Mesendoderm (in vitro differentiated cells): ENCODE measurements at regions not wholly inside any gene's neighbourhood (a gene's known extent, or its start where the extent isn't known, plus 50 kb on each side); places are given as distances from the start of the nearest gene placed in this dataset.
A peak's percentile ranks its signal among the peaks of the same experiment; 100 is the strongest.

Source experiments
- DNase-seq: peaks from one replicate; pipeline ENCODE4 v3.0.0; 2013
- H2AK5ac ChIP-seq: 2 replicates; pipeline ENCODE4 v1.6.1; 2013; ENCODE audit warnings: low read length, inconsistent platforms
- H2BK120ac ChIP-seq: 2 replicates; pipeline ENCODE4 v1.6.1; 2013; ENCODE audit warnings: low read depth, mild to moderate bottlenecking, low read length, moderate library complexity, mixed read lengths
- H2BK15ac ChIP-seq: replicated peaks from 2 replicates; pipeline ENCODE4 v1.6.1; 2013; ENCODE audit warnings: low read depth, mild to moderate bottlenecking, moderate library complexity
- H2BK5ac ChIP-seq: 2 replicates; pipeline ENCODE4 v1.6.1; 2013; ENCODE audit warnings: low read length, inconsistent platforms
- H3K18ac ChIP-seq: 2 replicates; pipeline ENCODE4 v1.6.1; 2013; ENCODE audit warnings: mild to moderate bottlenecking, low read length, mixed read lengths
- H3K23ac ChIP-seq: one replicate; pipeline ENCODE4 v1.6.1; 2013; ENCODE audit warnings: low read length
- H3K27ac ChIP-seq: 2 replicates; pipeline ENCODE4 v1.5.1; 2013; ENCODE audit warnings: low read depth, mild to moderate bottlenecking, inconsistent platforms, low read length, moderate library complexity
- H3K27me3 ChIP-seq: 2 replicates; pipeline ENCODE4 v1.6.1; 2013; ENCODE audit warnings: low read length, control low read depth, mild to moderate bottlenecking, inconsistent platforms; ENCODE audit not compliant: insufficient read depth, poor library complexity
- H3K36me3 ChIP-seq: 2 replicates; pipeline ENCODE4 v1.6.1; 2013; ENCODE audit warnings: low read length, inconsistent platforms; ENCODE audit not compliant: control insufficient read depth, insufficient read depth
- H3K4ac ChIP-seq: one replicate; pipeline ENCODE4 v1.6.1; 2013; ENCODE audit warnings: low read depth, mild to moderate bottlenecking, low read length, moderate library complexity
- H3K4me1 ChIP-seq: 2 replicates; pipeline ENCODE4 v1.6.1; 2013; ENCODE audit warnings: low read depth, low read length, inconsistent platforms; ENCODE audit not compliant: control insufficient read depth
- H3K4me2 ChIP-seq: 2 replicates; pipeline ENCODE4 v1.6.1; 2013; ENCODE audit warnings: low read length
- H3K4me3 ChIP-seq: 2 replicates; pipeline ENCODE4 v1.5.1; 2013; ENCODE audit warnings: mild to moderate bottlenecking, low read length
- H3K56ac ChIP-seq: one replicate; pipeline ENCODE4 v1.6.1; 2013; ENCODE audit warnings: low read length
- H3K79me1 ChIP-seq: 2 replicates; pipeline ENCODE4 v1.6.1; 2013; ENCODE audit warnings: low read length, inconsistent platforms
- H3K79me2 ChIP-seq: 2 replicates; pipeline ENCODE4 v1.6.1; 2013; ENCODE audit warnings: mild to moderate bottlenecking, low read length; ENCODE audit not compliant: control insufficient read depth, insufficient read depth
- H3K9ac ChIP-seq: 2 replicates; pipeline ENCODE4 v1.6.1; 2013; ENCODE audit warnings: low read length, inconsistent platforms
- H4K5ac ChIP-seq: one replicate; pipeline ENCODE4 v1.6.1; 2013; ENCODE audit warnings: low read length
- H4K8ac ChIP-seq: one replicate; pipeline ENCODE4 v1.6.1; 2013; ENCODE audit warnings: low read depth, mild to moderate bottlenecking, control low read depth, low read length, moderate library complexity
- WGBS: extraction: QIAGEN DNeasy Blood & Tissue Kit; methylation state at CpG from one replicate; pipeline ENCODE4 v1.1.7; 2013; ENCODE audit warnings: low lambda C conversion rate, missing lambda C conversion rate; ENCODE audit not compliant: insufficient coverage; ENCODE audit errors: extremely low coverage; 5-methylcytosine and 5-hydroxymethylcytosine counted together

DNA sequence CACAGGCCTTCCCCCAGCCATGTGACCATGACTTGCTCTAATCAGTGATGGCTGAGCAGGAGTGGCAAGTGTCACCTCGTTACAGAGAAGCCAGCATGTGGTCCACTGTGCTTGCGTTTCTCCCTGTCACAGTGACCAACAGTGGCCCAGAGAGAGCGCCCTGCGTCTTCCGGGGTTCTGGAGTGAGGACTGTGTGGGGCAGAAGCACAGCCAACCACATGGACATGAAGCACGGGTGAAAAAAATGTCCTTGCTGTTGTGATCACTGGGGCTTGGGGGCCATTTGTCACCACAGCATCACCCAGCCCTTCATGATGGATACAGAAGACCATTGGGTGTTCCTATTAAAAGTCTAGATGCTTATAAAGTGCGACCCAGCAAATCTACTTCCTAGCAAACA, 174.6 kb upstream of the C14orf180 start:
- no peak overlapping the region for H3K27ac ChIP-seq
- no CpG with 5 or more reads among the region's 7 CpGs for WGBS
- no peak overlapping the region for H3K4me3 ChIP-seq
- no peak overlapping the region for H2BK120ac ChIP-seq
- H3K36me3 ChIP-seq: no peaks in the 10 kb centered on the region
- H2AK5ac ChIP-seq: no peak overlapping the region
- H4K8ac ChIP-seq: no peak overlapping the region
- H2BK5ac ChIP-seq: no peak overlapping the region
- peak; percentile 10 for DNase-seq
- no peaks in the 10 kb centered on the region for H3K79me1 ChIP-seq
- no peaks in the 10 kb centered on the region for H3K79me2 ChIP-seq
- no peak overlapping the region for H3K9ac ChIP-seq
- H3K4me1 ChIP-seq: no peaks in the 10 kb centered on the region
- no peak overlapping the region for H3K4me2 ChIP-seq
- H3K4ac ChIP-seq: no peak overlapping the region
- H2BK15ac ChIP-seq: no peak overlapping the region
- H3K27me3 ChIP-seq: no peaks in the 10 kb centered on the region
- H3K56ac ChIP-seq: no peak overlapping the region
- no peak overlapping the region for H3K23ac ChIP-seq
- no peak overlapping the region for H3K18ac ChIP-seq
- H4K5ac ChIP-seq: no peak overlapping the region

DNA sequence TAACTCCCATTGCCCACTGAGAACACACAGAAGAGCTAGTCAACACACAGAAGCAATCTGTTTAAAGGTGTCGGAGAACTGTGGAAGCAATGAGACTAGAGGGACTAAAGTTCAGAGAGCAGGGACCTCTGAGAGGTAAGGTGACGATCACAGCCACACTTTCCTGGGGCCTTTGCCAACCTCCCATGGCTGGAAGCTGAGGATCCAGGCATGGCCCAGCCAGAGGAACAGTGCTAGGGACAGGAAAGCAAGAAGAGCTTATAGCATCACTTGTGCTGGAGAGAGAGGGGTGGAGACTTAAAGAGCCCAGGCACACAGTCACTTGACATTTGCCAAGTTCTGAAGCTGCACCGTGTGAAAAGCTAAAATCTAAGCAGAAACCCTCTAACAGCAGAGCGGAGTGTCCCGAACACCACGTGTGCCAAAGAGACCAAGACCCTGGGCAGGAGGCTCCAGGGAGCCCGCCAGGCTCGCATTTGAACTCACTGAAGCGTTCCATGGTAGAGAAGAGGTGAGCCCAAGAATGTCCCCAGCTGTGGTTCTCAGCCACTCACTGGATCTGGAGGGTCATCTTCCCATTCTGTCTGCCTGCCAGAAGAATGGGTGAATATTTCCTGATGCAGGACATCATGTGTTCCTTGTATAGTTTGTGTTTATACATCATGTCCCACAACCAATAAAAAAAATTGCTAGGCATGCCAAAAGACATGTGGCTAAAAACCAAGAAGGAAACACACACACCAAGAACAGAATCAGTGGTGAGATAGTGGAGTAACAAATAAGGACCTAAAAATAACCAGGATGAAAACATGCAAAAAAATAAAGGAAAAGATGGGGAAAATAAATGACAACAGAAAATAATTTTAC, 174.0 kb upstream of the C14orf180 start:
- Histone ChIP-seq H3K27ac (no peak overlapping the region), H2AK5ac (no peak overlapping the region), H3K4me1 (no peaks in the 10 kb centered on the region), H2BK120ac (no peak overlapping the region), H3K79me2 (no peaks in the 10 kb centered on the region), H2BK15ac (no peak overlapping the region), H3K23ac (no peak overlapping the region), H3K4me2 (no peak overlapping the region), H2BK5ac (no peak overlapping the region), H3K4ac (no peak overlapping the region), H4K8ac (no peak overlapping the region), H3K9ac (no peak overlapping the region), H3K79me1 (no peaks in the 10 kb centered on the region), H3K27me3 (no peaks in the 10 kb centered on the region), H3K18ac (no peak overlapping the region), H3K4me3 (no peak overlapping the region), H3K36me3 (no peaks in the 10 kb centered on the region), H4K5ac (no peak overlapping the region), H3K56ac (no peak overlapping the region)
- no peak for DNase-seq
- no CpG with 5 or more reads among the region's 9 CpGs for WGBS

DNA sequence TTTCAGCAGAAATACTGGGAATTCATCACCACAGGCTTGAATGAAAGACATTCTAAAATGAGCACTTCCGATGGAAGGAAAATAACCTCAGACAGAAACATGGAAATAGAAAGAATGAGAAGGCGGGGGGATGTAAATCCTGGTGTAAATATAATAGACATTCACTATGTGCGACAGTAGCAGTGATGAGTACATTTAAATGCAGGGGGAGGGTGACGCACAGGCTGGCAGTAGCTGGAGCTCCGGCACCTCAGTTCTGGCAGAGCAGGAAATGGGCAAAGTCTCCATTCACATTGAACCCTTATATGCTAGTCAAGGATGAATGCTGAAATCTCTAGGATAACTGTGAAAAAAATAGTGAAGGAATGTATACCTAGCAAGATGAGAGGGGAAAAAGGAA, 172.7 kb upstream of the C14orf180 start:
- Histone ChIP-seq H3K27ac (no peak overlapping the region), H3K18ac (no peak overlapping the region), H3K36me3 (no peaks in the 10 kb centered on the region), H3K4ac (no peak overlapping the region), H3K4me3 (no peak overlapping the region), H4K5ac (no peak overlapping the region), H3K23ac (no peak overlapping the region), H3K56ac (no peak overlapping the region), H2BK5ac (no peak overlapping the region), H3K79me2 (no peaks in the 10 kb centered on the region), H3K4me1 (no peaks in the 10 kb centered on the region), H2BK120ac (no peak overlapping the region), H3K27me3 (no peaks in the 10 kb centered on the region), H2BK15ac (no peak overlapping the region), H2AK5ac (no peak overlapping the region), H3K79me1 (no peaks in the 10 kb centered on the region), H3K4me2 (no peak overlapping the region), H4K8ac (no peak overlapping the region), H3K9ac (no peak overlapping the region)
- DNase-seq: no peak
- WGBS: no CpG with 5 or more reads among the region's 5 CpGs

DNA sequence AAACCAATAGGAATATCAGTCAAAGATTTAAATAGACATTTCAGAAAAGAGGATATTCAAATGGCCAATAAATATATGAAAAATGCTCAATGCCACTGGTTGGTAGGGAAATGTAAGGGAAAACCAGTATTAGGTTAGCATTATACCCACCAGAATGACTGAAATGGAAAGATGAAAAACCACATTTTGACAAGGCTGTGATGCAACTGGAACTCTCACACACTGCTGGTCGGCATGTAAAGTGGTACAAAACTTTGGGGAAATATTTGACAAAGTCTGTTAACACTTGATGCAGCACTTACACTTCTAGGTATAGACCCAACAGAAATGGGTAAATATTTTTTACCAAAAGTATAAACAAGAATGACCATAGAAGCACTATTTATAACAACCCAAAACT, 163.2 kb upstream of the C14orf180 start:
- no peak for DNase-seq
- no peaks in the 10 kb centered on the region for H3K79me1 ChIP-seq
- H2AK5ac ChIP-seq: no peak overlapping the region
- H3K4me1 ChIP-seq: no peaks in the 10 kb centered on the region
- H2BK15ac ChIP-seq: no peak overlapping the region
- H3K27ac ChIP-seq: no peak overlapping the region
- no peak overlapping the region for H3K23ac ChIP-seq
- H3K9ac ChIP-seq: no peak overlapping the region
- no peak overlapping the region for H3K18ac ChIP-seq
- no peak overlapping the region for H3K4me3 ChIP-seq
- WGBS: no CpG with 5 or more reads among the region's 1 CpG
- H3K56ac ChIP-seq: no peak overlapping the region
- no peak overlapping the region for H4K8ac ChIP-seq
- no peak overlapping the region for H3K4me2 ChIP-seq
- no peak overlapping the region for H3K4ac ChIP-seq
- H3K27me3 ChIP-seq: no peaks in the 10 kb centered on the region
- H3K79me2 ChIP-seq: no peaks in the 10 kb centered on the region
- H2BK5ac ChIP-seq: no peak overlapping the region
- no peak overlapping the region for H4K5ac ChIP-seq
- no peaks in the 10 kb centered on the region for H3K36me3 ChIP-seq
- H2BK120ac ChIP-seq: no peak overlapping the region

DNA sequence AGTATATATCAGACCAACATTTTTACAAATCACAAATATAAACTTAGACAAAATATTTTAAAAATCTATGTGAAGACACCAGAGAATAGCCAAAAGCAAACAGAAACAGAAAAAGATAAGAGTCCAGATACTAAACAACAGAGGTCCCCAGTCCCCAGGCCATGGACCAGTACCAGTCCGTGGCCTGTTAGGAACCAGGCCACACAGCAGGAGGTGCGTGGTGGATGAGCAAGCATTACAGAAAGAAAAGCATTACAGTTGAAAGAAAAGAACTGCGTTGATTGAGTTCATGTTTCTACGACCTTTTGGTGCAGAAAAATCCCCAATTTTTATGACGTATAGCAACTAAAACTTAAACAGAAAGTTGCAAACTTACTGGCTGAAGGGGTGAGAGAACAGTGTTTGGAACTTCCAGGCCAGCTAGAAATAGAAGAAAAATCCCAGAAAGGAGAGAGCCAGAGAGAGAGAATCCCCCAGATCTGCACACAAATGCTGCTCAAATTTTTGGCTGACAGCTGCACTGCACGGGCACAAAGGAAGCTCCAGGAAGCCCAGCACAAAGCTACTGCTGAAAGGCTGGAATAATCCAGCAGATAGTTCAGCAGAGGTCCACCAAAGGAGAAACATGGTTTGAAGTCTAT, 159.6 kb upstream of the C14orf180 start:
- DNase-seq: no peak
- WGBS: no CpG with 5 or more reads among the region's 6 CpGs

More for the DNA sequence above, 159.6 kb upstream of the C14orf180 start:
- Histone ChIP-seq H3K27me3 (no peaks in the 10 kb centered on the region), H3K79me2 (no peaks in the 10 kb centered on the region), H3K79me1 (no peaks in the 10 kb centered on the region), H4K5ac (no peak overlapping the region), H3K36me3 (no peaks in the 10 kb centered on the region), H4K8ac (no peak overlapping the region), H3K4me1 (no peaks in the 10 kb centered on the region), H3K4me3 (no peak overlapping the region), H3K23ac (no peak overlapping the region), H3K4ac (no peak overlapping the region), H3K9ac (no peak overlapping the region), H2BK120ac (no peak overlapping the region), H3K56ac (no peak overlapping the region), H3K4me2 (no peak overlapping the region), H2BK15ac (no peak overlapping the region), H2AK5ac (no peak overlapping the region), H3K27ac (no peak overlapping the region), H3K18ac (no peak overlapping the region), H2BK5ac (no peak overlapping the region)
